Activated T-helper 1 cell treated with Interleukin-2 at 50 U/mL for 16 hours (primary cell): ENCODE measurements at regions not wholly inside any gene's neighbourhood (a gene's known extent, or its start where the extent isn't known, plus 50 kb on each side); places are given as distances from the start of the nearest gene placed in this dataset.
"Not testable (repeated sequence)": the region's sequence is repeated elsewhere in the genome, so short reads cannot be mapped to it uniquely, and the experiment has no call there.

Experiments
- DNase-seq: peaks from one replicate; pipeline ENCODE4 v3.0.0-alpha.2; 2020; ENCODE audit warnings: low read depth

GRCh38 chr4:38519666-38520065, 144.3 kb upstream of the KLF3 start:
- no peak for DNase-seq

GRCh38 chr4:38523054-38523453, 140.9 kb upstream of the KLF3 start:
- no peak for DNase-seq

- no peak for DNase-seq
Observed at GRCh38 chr4:38523524-38524448, 140.2 kb upstream of the KLF3 start.

GRCh38 chr4:38526412-38526811, 137.6 kb upstream of the KLF3 start:
- no peak for DNase-seq

GRCh38 chr4:38529189-38530115, 134.5 kb upstream of the KLF3 start:
- DNase-seq, result peak; percentile 20

GRCh38 chr4:38530486-38530885, 133.5 kb upstream of the KLF3 start:
- DNase-seq, result no peak

GRCh38 chr4:38531141-38531727, 132.8 kb upstream of the KLF3 start:
- DNase-seq, result no peak

GRCh38 chr4:38532908-38533499, 131.0 kb upstream of the KLF3 start:
- DNase-seq, result no peak

GRCh38 chr4:38534344-38535045, 129.5 kb upstream of the KLF3 start:
- no peak for DNase-seq

- not testable (repeated sequence) for DNase-seq
Observed at GRCh38 chr4:38535071-38535470, 128.9 kb upstream of the KLF3 start.

- DNase-seq, result no peak
Observed at GRCh38 chr4:38535717-38536116, 128.3 kb upstream of the KLF3 start.

- DNase-seq, result no peak
Observed at GRCh38 chr4:38536716-38537115, 127.3 kb upstream of the KLF3 start.

- DNase-seq, result no peak
Observed at GRCh38 chr4:38537666-38538065, 126.3 kb upstream of the KLF3 start.

GRCh38 chr4:38538517-38538916, 125.5 kb upstream of the KLF3 start:
- DNase-seq, result no peak

- no peak for DNase-seq
Observed at GRCh38 chr4:38539501-38539900, 124.5 kb upstream of the KLF3 start.

GRCh38 chr4:38547052-38547451, 116.9 kb upstream of the KLF3 start:
- no peak for DNase-seq

GRCh38 chr4:38548256-38548655, 115.7 kb upstream of the KLF3 start:
- DNase-seq, result no peak

GRCh38 chr4:38559374-38559773, 104.6 kb upstream of the KLF3 start:
- DNase-seq, result no peak

GRCh38 chr4:38560340-38560739, 103.7 kb upstream of the KLF3 start:
- DNase-seq, result no peak

GRCh38 chr4:38560768-38561558, 103.0 kb upstream of the KLF3 start:
- no peak for DNase-seq

GRCh38 chr4:38562751-38563198, 101.2 kb upstream of the KLF3 start:
- DNase-seq, result no peak
